Stimulated activated CD4-positive, alpha-beta T cell treated with anti-CD3 and anti-CD28 coated beads, Interleukin-15, amount 100 ng/mL, for 1 hour (primary cell): ENCODE measurements at regions not wholly inside any gene's neighbourhood (a gene's known extent, or its start where the extent isn't known, plus 50 kb on each side); places are given as distances from the start of the nearest gene placed in this dataset.

Experiments used
- DNase-seq, 2 donors: peaks; one replicate each; pipeline ENCODE4 v3.0.0-alpha.2; 2020; ENCODE audit warnings: low read depth in 1 of 2, low spot score in 1 of 2

GRCh38 chr13:90673746-90674145 lies 673.7 kb upstream of the MIR17HG start:
- no peak for DNase-seq

DNA sequence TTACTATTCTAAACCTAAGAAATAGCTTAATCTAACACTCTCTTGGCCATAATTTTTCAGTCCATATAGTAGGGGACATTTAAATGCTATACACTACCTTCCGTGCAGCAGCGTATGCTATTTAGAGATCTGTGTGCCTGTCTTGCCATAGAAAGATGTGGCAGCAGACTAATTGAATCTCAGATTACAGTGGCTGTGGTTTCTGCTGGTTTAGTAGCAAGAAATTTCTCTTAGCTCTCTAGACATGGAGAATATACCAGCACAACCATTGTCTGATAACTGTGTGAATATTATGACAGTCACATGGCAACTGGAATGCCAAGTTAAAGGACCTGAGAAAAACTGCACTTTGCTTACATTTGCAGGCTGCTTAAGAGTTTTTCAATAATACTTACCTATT lies 672.4 kb upstream of the MIR17HG start:
- no peak for DNase-seq

DNA sequence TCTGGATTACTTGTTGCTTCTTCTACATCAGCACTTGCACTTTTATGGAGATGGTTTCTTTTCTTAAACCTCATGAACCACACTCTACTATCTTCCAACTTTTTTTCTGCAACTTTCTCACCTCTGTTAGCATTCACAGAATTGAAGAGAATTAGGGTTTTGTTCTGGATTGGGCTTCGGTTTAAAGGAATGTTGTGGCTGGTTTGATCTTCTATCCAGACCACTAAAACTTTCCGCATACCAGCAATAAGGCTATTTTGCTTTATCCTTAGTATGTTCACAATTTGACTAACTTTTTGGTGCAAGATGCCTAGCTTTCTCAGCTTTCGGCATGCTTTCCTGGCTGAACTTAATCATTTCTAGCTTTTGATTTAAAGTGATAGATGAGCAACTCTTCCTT lies 666.7 kb upstream of the MIR17HG start:
- DNase-seq = no peak

DNA sequence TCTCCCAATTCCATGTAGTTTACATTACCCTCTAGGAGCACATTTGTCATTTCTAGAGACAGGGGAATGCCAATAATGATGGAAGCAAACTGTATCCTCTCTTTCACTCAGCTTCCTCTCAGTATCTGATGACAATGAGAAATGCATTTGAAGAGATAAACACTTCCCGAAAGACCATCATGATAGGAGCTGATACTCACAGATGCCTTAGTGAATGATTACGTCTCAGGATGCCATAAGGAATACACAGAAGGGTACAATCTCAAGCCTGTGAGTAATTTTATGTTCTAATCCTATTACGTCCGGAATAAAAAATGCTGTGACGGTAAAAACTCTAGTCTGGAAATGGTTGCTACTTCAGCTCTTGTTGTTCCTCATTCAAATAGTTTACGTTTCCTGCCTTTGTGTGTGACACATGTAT lies 663.8 kb upstream of the MIR17HG start:
- no peak for DNase-seq

DNA sequence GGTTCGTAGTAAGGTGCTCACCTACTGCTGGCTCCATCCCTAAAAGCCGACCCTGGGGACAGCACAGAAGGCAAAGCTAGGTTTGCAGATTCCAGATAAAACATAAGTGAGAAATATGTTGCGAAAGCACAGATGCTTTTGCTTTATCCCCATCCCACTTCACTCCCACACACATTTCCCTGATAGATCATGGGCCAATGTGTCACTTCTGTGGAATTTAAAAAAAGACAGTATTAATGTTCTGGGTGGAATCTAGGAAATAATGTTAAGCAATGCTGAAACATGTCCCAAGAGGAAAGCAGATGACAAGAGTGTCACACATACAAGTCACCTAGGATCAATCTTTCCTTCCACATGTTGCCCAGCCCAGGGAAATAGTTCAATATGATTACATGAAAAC lies 661.0 kb upstream of the MIR17HG start:
- no peak for DNase-seq

GRCh38 chr13:90689111-90689510 lies 658.4 kb upstream of the MIR17HG start:
- no peak for DNase-seq

DNA sequence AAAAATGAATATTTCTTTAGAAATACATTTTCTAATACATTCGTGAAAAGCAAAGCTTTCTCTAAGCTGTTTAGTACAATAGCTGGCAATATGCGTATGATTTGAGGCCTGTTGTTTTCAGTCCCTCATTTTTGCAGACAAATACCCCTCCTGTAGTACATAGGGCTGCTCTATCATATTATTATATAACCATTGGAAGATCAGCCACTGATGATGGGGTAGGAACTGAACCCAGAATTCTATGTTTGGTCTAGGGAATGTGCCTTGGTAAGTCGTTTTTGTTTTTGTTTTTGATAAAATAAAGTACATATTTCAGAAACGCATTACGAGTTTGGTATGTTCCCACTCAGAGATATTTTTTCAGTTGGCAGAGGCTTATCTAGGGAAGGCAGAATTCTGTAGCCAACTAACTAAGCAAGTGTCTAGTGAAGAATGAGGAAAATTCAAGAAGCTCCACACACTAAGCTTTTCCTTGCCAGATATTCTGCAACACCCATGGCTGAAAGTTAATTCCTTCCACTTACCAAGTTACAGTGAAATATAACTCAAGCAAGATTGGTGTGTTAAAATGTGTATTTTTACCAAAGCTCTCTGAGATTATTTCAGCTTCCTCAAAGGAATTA lies 656.9 kb upstream of the MIR17HG start:
- no peak for DNase-seq

DNA sequence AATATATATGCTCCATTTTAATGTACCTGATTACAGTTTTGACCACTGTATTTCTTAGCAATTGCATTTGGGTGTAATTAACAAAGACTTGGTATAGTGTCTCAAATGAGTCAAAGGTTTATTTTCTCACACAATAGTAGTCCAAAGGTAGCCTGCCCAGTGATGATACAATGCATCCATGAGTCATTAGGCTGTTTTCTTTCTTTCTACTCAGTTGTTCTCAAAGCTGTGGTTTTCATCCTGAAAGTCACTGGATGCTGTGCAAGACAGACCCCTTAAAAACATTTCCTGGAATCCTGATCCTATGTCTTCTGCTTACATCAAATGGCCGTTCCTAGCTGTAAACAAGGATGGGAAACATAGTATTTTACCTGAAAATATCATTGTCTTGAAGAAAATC lies 651.2 kb upstream of the MIR17HG start:
- DNase-seq = no peak

DNA sequence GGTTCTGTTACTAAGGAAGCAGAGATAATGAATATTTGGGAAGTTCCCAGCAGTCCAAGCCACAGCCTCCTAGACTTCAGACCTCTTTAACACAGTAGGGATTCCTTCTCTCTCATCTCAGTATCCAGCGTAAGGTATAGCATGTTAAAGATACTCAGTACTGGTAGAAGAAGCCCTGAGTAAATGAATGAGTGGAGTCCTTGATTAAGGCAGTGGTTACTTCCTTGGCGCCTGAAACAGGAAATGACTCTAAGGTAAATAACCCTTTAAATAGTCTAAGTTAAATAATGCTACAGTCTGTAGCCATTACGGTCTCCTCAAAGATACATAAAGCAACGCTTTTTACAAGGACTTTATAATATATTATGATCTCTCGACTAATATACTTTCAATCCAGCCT lies 650.8 kb upstream of the MIR17HG start:
- DNase-seq = no peak

DNA sequence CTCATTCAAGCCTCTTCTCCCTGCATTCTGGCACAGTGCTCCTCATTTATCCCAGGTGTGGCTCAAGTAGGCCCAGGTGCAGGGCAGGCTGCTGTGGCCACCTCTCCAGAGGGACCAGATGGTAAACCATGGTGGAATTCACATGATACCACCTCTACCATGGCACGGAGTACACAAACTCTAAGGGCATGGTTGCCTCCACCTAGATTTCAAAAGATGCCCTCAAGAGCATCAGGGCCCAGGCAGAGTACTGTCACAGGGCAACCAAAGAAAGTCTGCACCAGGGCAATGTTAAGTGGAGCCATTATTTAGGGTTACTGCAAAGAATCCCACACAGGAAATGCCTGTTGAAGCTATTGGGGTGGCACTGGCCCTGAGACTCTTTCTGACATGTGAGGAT lies 647.1 kb upstream of the MIR17HG start:
- no peak for DNase-seq

DNA sequence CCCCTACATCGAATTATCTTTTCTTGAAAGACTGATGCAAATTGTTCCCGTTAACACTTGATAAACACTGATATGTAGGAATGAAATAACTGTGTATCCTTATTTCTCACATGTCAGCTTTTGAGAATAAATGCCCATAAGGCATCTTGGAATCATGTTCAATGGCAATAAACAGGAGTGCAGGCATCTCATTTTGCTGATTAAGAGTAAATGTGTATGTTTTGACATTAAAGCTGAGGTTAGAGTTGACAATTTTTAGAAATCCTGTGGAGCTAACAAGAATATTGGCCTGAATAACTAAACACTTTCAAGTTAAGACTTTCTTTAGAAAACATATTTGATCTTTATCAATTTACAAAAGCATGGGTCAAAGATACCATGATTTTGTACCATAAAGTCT lies 646.2 kb upstream of the MIR17HG start:
- DNase-seq = no peak

DNA sequence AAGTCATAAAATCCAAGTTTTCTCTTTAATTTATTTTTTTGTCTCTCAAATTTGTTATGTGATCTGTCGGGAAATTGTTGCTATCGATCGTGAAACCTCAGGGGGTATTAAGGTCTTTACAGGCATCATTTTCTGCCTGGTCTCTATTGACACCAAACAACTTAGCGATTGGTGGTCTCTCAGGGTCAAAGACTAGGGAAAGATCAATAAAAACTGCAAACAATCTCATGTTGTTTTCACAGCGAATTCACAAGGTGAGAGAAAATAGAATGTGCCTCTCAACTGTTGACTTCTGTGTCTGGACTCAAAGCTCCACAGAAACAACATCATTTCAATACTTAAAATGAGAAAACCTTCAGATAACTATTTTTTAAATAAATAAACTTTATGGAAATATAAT lies 645.4 kb upstream of the MIR17HG start:
- DNase-seq = no peak

DNA sequence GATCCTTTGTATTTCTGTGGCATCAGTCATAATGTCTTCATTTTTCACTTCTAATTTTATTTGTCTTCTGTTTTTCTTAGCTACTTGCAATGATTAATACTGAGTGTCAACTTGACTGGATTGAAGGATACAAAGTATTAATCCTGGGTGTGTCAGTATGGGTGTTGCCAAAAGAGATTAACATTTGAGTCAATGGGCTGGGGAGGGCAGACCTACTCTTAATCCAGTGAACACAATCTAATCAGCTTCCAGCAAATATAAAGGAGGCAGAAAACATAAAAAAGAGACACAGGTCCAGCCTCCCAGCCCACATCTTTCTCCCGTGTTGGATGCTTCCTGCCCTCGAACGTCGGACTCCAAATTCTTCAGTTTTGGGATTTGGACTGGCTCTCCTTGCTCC lies 640.9 kb upstream of the MIR17HG start:
- DNase-seq = no peak

DNA sequence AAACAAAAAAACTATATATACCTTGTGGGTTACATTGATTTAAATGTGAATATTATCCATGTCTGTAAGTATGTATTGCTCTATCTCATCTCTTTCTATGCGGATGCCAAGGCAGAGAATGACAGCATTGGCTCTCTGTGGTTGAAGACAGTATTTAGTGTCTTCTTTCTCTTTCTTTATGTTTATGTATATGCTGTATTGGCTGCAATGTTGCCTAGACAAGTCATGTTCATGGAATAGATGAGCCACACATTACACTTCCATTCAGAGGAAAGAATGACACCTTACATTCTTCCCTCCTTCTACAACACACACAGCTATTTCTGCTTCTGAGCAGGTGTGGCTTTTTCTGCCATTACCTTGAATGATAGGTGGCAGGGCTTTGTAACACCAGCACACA lies 639.4 kb upstream of the MIR17HG start:
- no peak for DNase-seq

DNA sequence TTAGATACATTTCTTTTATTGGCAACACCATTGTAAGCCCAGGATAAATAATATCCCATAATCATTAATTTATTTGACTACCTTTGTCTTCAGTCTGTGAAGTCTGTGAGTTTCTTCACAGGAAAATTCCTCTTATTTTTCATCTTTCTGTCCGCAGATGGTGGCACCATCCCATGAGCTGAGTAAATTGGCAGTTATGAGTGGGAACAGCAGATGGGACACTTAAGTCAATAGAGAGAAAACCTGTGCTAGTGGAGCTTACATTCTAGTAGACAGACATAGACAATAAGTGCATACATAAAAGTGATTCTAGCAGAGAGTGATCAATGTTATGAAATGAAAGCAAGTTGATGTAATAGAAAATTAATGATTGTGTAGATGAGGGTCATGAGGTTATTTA lies 638.2 kb upstream of the MIR17HG start:
- no peak for DNase-seq

GRCh38 chr13:90710164-90710759 lies 637.2 kb upstream of the MIR17HG start:
- DNase-seq = no peak

GRCh38 chr13:90713441-90714133 lies 633.9 kb upstream of the MIR17HG start:
- no peak for DNase-seq

- no peak for DNase-seq
Observed at GRCh38 chr13:90715485-90715884, 632.0 kb upstream of the MIR17HG start.

DNA sequence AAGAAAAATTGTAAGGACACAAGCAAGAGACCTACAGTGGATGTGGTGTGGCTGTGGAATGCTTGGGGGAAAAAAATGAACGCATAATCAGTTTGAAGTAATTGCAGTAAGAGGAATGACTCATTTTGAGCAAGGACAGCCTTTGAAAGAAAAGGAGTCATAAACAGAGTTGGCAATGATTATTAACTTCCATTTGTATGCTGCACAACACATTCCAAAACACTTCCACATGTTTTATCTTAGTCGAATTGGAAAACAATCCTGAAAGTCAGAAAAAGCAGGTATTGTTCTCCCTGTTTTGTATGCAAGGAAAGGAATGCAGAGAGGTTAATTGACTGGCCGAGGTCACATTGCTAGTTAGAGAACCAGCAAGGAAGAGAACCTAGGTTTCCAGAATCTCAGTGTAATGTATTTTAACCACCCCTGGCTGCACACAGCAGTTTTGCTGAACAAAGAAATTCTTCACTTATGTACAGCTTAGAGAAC lies 630.0 kb upstream of the MIR17HG start:
- DNase-seq = no peak

- no peak for DNase-seq
Observed at GRCh38 chr13:90719461-90719860, 628.0 kb upstream of the MIR17HG start.

GRCh38 chr13:90721937-90722336 lies 625.5 kb upstream of the MIR17HG start:
- DNase-seq = no peak

GRCh38 chr13:90723381-90723780 lies 624.1 kb upstream of the MIR17HG start:
- no peak for DNase-seq

DNA sequence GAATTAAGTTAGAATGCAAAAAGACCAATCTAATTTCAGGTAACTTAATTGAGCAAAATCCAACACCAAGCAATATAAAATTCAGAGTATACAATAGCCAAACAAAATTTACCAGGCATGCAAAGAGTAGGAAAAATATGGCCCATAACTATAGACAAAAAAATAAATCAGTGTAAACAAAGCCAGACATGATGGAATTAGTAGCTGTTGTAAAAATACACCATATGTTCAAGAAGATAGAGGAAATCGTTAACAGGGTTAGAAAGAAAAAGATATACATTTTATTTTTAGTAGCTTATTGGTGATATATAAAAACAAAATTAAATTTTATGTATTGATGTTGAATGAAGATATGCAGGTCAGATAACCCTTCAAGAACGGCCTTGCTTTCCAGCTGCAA lies 621.1 kb upstream of the MIR17HG start:
- DNase-seq = no peak
